HepG2 (cell line): ENCODE measurements at regions not wholly inside any gene's neighbourhood (a gene's known extent, or its start where the extent isn't known, plus 50 kb on each side); places are given as distances from the start of the nearest gene placed in this dataset.

ENCODE experiments used
- KIAA2018 ChIP-seq: sonication (generic); formaldehyde crosslinking; IDR thresholded peaks from 2 replicates; pipeline ENCODE4 v1.5.0; 2020; ENCODE audit warnings: mild to moderate bottlenecking, missing genetic modification reagents, borderline replicate concordance
- ZBTB38 ChIP-seq: sonication (generic); formaldehyde crosslinking; IDR thresholded peaks from 2 replicates; pipeline ENCODE4 v1.5.1; 2020; ENCODE audit warnings: mild to moderate bottlenecking, missing genetic modification reagents
- ZFX ChIP-seq: sonication (generic); formaldehyde crosslinking; IDR thresholded peaks from 2 replicates; pipeline ENCODE4 v1.4.0; 2020; ENCODE audit warnings: mild to moderate bottlenecking, low read depth, missing genetic modification reagents, moderate library complexity
- ZNF280D ChIP-seq: sonication (generic); formaldehyde crosslinking; IDR thresholded peaks from 2 replicates; pipeline ENCODE4 v1.5.1; 2020; ENCODE audit warnings: mild to moderate bottlenecking, missing genetic modification reagents
- ZNF484 ChIP-seq: sonication (generic); formaldehyde crosslinking; IDR thresholded peaks from 2 replicates; pipeline ENCODE4 v1.5.1; 2020; ENCODE audit warnings: mild to moderate bottlenecking, low read depth, missing genetic modification reagents, borderline replicate concordance

- TF ChIP-seq KIAA2018 (CRISPR knock-in tag) (no peak), ZNF484 (CRISPR knock-in tag) (no peak), ZBTB38 (CRISPR knock-in tag) (no peak), ZNF280D (CRISPR knock-in tag) (no peak), ZFX (CRISPR knock-in tag) (no peak)
Observed at GRCh38 chr10:4498711-4499251, 327.2 kb upstream of the AKR1E2 start (continued).
